ENCODE measurements at regions not wholly inside any gene's neighbourhood (a gene's known extent, or its start where the extent isn't known, plus 50 kb on each side); places are given as distances from the start of the nearest gene placed in this dataset.

- no peak overlapping the region for H3K27ac Mint-ChIP-seq
- H3K27me3 Mint-ChIP-seq (ENCODE audit: low read depth) = no peaks in the 10 kb centered on the region
- TF ChIP-seq CTCF (IDR thresholded peaks at IDR 0.05; ENCODE audit: unreplicated experiment) = no peak
- H3K4me3 Mint-ChIP-seq = no peak overlapping the region
- no peak for DNase-seq (ENCODE audit: low spot score in 2 of 2, unreplicated experiment in 2 of 2)
- H3K9me3 Mint-ChIP-seq = peaks cover 23% of the 10 kb centered on the region
- peaks cover 23% of the 10 kb centered on the region for H3K4me1 Mint-ChIP-seq
- H3K36me3 Mint-ChIP-seq = no peaks in the 10 kb centered on the region
Measured at GRCh38 chr6:62612471-62612870, 326.4 kb upstream of the KHDRBS2 start.

- TF ChIP-seq CTCF (IDR thresholded peaks at IDR 0.05; ENCODE audit: unreplicated experiment) = no peak
- Mint-ChIP-seq H3K4me3 (no peak overlapping the region), H3K36me3 (no peaks in the 10 kb centered on the region), H3K9me3 (no peaks in the 10 kb centered on the region), H3K27me3 (ENCODE audit: low read depth) (no peaks in the 10 kb centered on the region), H3K27ac (no peak overlapping the region), H3K4me1 (peaks cover 12% of the 10 kb centered on the region)
- no peak for DNase-seq (ENCODE audit: low spot score in 2 of 2, unreplicated experiment in 2 of 2)
Measured at GRCh38 chr6:62570372-62570771, 284.3 kb upstream of the KHDRBS2 start.

- no peak overlapping the region for H3K4me3 Mint-ChIP-seq
- H3K27ac Mint-ChIP-seq = no peak overlapping the region
- H3K27me3 Mint-ChIP-seq (ENCODE audit: low read depth) = no peaks in the 10 kb centered on the region
- no peaks in the 10 kb centered on the region for H3K36me3 Mint-ChIP-seq
- no peak for DNase-seq (ENCODE audit: low spot score in 2 of 2, unreplicated experiment in 2 of 2)
- no peak for TF ChIP-seq CTCF (IDR thresholded peaks at IDR 0.05; ENCODE audit: unreplicated experiment)
- H3K9me3 Mint-ChIP-seq = no peaks in the 10 kb centered on the region
- H3K4me1 Mint-ChIP-seq = peaks cover 13% of the 10 kb centered on the region
Measured at GRCh38 chr6:62541502-62541901, 255.5 kb upstream of the KHDRBS2 start.

- Mint-ChIP-seq H3K27ac (no peak overlapping the region), H3K27me3 (ENCODE audit: low read depth) (no peaks in the 10 kb centered on the region)
Measured at GRCh38 chr6:62530985-62531384, 245.0 kb upstream of the KHDRBS2 start.

GRCh38 chr6:62528894-62529526 is 243.0 kb upstream of the KHDRBS2 start:
- H3K9me3 Mint-ChIP-seq = peaks cover 8% of the 10 kb centered on the region

More at GRCh38 chr6:62530985-62531384, 245.0 kb upstream of the KHDRBS2 start:
- no peaks in the 10 kb centered on the region for H3K36me3 Mint-ChIP-seq
- H3K4me3 Mint-ChIP-seq = no peak overlapping the region
- TF ChIP-seq CTCF (IDR thresholded peaks at IDR 0.05; ENCODE audit: unreplicated experiment) = no peak
- DNase-seq (ENCODE audit: low spot score in 2 of 2, unreplicated experiment in 2 of 2) = no peak
- peaks cover 8% of the 10 kb centered on the region for H3K9me3 Mint-ChIP-seq
- H3K4me1 Mint-ChIP-seq = no peaks in the 10 kb centered on the region

More at GRCh38 chr6:62528894-62529526, 243.0 kb upstream of the KHDRBS2 start:
- Mint-ChIP-seq H3K36me3 (no peaks in the 10 kb centered on the region), H3K27ac (no peak overlapping the region), H3K4me3 (no peak overlapping the region), H3K4me1 (no peaks in the 10 kb centered on the region), H3K27me3 (ENCODE audit: low read depth) (no peaks in the 10 kb centered on the region)
- TF ChIP-seq CTCF (IDR thresholded peaks at IDR 0.05; ENCODE audit: unreplicated experiment) = no peak
- no peak for DNase-seq (ENCODE audit: low spot score in 2 of 2, unreplicated experiment in 2 of 2)
